ENCODE measurements at regions not wholly inside any gene's neighbourhood (a gene's known extent, or its start where the extent isn't known, plus 50 kb on each side); places are given as distances from the start of the nearest gene placed in this dataset.
A peak's percentile ranks its signal among the peaks of the same experiment; 100 is the strongest.
"Not testable (repeated sequence)": the region's sequence is repeated elsewhere in the genome, so short reads cannot be mapped to it uniquely, and the experiment has no call there.

DNA sequence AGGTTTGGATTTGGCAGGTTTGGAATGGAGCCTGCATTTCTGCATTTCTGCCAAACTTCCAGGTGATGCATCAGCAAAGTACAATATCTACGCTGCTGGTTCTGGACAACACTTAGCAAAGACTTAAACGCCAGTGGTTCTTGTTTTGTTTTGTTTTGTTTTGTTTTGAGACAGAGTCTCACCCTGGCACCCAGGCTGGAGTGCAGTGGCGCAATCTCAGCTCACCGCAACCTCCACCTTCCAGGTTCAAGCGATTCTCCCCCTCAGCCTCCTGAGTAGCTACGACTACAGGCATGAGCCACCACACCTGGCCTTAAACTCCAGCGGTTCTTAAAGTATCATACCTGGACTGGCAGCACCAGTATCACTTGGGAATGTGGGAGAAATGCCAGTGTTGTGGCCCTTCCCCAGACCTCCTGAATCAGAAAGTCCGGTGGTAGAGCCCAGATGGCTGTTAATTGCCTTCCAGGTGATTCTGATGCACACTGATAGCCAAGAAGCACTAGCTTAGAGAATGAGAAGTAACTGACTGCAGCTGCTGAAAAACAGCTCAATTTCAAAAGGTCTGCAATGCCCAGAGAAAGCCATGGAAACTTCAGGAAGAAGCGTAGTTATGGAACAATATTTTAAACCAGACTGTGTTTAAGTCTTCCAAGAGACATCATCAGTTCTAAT lies 114.8 kb upstream of the FOXN3 start:
- DNase-seq, result no peak

DNA sequence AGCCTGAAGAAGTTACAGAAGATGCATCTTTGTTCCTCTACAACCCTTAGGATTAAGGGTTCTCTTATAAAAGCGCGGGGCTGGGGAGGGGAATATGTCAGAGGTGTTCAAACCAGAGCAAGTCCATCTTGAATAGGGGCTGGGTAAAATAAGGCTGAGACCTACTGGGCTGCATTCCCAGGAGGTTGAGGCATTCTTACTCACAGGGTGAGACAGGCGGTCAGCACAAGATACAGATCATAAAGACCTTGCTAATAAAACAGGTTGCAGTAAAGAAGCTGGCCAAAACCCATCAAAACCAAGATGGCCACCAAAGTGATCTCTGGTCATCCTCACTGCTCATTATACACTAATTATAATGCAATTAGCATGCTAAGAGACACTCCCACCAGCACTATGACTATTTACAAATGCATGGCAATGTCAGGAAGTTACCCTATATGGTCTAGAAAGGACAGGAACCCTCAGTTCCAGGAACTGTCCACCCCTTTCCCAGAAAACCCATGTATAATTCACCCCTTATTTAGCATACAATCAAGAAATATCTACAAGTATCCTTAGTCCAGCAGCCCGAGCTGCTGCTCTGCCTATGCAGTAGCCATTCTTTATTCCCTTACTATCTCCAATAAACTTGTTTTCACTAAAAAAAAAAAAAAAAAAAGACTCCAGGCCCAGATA lies 108.1 kb upstream of the FOXN3 start:
- no peak for DNase-seq

DNA sequence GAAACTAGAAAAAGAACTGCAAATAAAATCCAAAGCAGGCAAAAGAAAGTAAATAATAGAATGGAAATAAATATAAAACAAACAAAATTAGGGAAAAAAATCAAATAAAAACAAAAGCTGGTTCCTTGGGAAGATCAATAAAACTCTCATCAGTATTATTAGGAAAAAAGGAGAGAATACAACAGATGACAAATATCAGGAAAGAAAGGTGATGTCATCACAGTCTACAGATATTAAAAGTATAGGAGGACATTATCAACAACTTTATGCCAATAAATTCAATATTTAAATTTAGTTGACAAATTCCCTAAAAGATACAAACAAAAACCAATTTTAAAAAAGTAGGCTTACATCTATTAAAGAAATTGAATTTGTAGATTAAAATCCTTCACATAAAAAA lies 107.4 kb upstream of the FOXN3 start:
- no peak for DNase-seq

DNA sequence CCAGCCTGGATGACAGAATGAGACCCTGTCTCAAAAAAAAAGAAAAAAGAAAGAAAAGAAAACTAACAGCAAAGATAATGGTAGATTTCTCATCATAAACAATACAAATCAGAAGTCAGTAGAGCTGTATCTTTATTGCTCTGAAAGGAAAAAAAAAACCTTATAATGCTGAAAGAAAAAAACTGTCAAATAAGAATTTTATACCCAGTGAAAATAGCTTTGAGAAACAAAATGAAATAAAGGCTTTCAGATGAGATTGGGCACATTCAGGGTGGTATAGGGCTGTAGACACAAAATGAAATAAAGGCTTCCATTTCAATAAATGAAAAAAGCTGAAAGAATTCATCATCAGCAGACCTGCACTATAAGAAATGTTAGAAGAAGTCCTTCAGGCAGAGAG lies 105.0 kb upstream of the FOXN3 start:
- no peak for DNase-seq

DNA sequence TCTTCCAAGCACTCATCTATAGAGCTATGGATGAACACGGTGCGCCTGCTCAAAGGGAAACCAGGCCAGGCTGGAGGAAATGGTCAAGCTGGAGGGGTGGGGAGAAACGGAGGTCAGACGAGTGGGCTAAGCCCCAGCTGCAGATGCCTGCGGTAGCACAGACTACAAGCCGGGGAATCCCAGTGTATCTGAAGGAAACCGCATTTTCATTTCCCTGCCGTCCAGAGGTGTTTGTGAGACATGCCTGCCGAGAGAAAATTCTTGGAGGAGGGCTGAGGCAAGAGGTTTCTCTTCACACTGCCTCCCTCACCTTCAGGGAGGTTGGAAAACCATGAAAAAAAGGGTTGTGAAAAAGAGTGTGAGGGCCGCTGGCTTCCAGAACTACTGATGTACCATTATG lies 102.0 kb upstream of the FOXN3 start:
- no peak for DNase-seq

DNA sequence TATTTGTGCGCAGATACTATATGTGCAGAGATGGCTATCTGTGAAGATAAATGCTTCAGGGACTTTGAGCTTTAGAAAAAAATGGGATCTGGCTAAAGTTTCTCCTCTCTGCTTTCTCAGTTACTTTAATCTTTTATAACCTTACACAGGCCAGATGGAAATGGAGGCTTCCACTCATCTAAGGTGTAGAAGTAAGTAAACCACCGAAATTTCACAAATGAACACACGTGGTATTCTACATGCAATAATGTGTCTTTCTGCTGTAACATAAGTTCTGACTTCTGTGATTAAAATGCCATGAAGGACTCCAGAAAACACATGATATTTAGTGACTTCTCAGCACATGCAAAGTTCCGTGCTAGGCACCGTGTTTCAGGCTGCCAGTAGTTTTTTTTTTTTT lies 99.1 kb upstream of the FOXN3 start:
- DNase-seq, result no peak

DNA sequence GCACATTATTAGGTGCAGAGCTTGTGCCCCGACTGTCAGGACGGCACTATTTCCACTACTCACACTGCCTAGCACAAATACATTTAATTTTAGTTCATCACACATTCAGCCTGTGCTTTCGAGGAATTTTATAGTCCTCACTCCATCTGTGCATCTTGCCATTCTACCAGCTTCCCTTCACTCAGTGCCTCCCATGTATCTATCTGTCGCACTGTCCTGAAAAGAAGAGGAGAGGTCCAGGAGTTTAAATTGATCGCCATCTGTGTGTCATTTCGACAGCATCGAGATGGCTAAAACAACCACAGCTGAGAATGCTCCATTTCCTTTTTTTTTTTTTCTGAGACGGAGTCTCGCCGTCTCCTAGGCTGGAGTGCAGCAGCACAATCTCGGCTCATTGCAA lies 97.6 kb upstream of the FOXN3 start:
- DNase-seq, result no peak

DNA sequence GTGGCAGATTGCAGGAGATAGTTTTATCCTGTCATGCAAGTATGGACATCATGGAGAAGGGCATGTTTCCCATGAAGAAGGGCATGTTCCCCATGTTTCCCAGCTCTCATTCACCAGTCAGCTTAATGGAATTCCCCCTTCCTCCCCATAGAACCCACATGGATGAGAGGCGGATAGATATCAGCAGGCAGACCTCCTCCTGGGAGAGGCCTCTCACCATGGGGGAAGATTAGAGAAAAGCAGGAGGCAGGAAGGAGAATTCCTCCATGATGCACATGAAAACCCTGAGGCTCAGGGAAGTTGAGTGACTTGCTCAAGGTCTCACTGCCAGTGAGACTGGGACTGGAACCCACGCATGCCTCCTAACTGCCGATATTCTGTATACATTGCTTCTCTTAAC lies 92.9 kb upstream of the FOXN3 start:
- DNase-seq, result no peak

DNA sequence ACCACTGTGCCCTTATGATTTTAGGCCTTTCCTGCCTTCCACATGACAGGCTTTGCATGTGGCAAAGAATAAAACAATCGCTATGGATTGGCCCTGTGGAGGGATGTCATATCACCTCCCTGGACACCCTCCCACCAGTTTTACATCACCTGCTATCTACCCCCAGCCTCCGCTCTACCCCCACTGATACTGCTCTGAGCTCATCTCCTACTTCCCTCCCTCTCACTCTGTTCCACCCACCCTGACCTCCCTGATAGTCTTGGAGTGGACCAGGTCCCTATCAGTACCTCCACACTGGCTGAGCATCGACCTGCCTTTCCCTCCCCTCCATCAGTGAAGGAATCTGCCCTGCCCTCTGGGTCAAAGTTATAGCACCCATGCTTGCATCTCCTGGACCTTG lies 91.8 kb upstream of the FOXN3 start:
- no peak for DNase-seq

DNA sequence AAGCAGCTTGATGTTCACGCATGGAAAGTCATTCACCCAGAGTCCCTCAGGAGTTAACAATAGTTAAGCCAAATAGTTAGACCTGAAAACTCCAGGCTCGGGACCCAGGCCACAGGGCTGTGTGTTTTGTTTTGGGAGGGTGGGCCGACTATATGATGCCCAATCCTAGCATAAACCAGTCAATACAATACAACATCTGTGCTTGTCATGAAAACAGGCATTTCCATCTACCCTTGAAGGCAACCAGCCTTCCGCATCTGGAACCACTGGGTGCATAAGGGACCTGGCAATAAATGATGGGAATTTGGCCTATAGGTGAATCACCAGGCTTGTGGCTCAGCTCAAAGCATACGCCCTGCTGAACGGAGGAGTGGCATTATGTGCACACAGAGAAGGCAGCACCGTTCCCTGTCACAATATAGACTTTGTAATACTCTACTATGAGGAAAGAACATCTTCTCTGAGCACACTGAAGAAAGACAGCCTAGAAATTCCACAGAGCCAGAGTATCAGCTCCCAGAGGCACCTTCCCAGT lies 91.0 kb upstream of the FOXN3 start:
- no peak for DNase-seq

DNA sequence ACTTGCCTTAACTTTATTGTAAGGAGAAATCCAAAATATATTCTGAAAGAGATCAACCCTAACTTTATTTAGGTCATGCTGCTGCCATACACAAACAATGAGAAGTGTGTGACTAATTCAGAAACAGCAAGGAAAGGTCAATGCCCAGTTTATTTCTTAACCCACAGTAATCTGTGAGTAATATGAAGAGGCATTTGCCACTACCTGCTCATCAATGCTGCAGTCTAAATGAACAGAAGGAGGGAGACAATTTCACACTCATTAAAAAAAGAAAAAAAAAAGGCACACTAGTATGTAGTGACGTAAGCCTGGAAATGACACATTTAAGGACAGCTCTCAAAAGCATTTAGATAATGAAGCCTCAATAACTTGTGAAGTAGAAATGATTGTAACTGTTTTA lies 90.5 kb upstream of the FOXN3 start:
- DNase-seq, result no peak

DNA sequence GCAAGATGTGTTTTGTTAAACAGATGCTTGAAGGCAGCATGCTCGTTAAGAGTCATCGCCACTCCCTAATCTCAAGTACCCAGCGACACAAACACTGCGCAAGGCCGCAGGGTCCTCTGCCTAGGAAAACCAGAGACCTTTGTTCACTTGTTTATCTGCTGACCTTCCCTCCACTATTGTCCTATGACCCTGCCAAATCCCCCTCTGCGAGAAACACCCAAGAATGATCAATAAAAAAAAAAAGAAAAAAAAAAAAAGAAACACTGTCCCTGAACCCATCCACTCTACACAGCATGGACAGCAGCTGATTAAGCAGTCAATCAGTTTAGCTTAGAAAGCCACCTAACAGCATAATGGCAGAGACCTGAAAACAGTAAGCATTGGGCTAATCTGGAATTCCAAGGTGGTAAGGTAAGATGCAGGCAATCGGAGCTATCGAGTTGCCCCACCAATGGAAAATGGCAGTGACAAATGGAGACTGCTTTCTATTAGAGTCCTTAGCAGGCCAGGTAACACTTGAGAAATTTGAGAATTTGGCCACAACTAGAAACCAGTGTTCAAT lies 89.9 kb upstream of the FOXN3 start:
- DNase-seq, result not testable (repeated sequence)

DNA sequence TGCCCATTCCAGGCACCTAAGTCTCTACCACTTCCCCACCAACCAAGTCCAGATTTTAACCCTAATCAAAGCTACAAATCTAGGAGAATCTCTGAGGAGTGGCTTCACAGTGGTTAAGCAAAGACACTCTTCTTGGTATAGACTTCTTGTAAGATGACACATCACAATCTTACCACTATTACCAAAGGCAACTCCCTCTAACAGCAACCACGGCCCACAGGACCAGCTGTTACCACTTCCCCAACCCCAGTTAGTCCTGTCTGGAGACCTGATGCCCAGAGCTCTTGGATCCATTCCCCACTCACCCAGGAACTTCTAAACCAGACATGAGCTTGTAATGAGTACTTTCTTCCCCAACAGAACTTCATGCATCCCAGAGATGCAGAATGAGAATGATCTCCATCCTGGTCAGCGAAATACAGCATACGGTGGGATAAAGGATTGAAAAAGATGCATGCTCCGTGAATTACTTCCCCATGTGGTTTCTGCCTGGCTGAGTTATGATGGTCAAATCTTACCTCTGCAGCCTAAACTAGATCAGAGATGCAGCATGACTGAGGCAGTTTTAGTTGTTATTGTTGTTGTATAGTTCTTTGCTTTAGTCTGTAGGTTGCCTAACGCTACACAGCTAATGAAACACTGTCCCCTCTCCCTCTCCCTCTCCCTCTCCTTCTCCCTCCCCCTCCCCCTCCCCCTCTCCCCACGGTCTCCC lies 87.7 kb upstream of the FOXN3 start:
- no peak for DNase-seq

DNA sequence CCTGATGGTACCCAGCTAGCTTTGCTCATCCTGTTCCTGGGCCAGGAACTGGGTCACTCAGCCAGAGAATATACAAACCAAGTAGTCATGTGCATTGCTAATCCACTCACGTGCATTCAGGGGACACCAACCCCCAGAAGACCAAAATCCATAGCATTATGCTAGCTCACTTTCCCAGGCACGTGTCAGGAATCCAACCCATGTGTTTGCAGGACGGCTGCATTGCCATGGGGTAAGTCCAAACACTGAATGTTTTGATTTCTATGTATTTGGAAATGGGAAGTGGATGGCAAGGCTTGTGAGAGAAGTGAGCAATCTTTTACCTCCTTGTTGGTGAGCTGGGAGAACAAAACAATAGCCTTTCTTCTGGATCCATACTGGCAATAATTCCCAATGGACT lies 87.1 kb upstream of the FOXN3 start:
- DNase-seq, result no peak

DNA sequence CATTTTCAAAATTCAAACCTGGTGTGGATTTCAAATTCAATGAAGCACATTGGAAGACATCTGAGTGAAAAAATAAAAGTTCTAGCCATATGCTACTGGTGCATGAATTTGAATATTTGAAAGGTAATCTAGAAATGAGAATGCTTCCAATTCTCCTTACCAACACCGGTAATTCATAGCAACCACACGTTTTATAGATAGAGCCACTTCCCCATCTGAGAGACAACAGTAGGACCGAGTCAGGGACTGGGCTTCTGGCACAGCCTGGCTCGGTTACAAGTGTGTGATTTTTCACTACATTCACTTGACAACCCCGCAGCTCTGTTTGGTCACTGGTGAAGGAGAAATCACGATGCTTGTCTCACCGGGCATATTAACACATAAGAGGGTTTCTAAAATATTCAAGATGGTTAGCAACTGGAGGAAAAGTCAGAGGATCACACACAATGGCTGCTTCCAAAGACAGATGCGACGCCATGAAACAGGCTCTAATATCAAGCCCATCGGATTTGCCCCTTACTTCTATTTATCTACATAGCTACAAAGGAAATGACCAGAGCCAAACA lies 86.5 kb upstream of the FOXN3 start:
- no peak for DNase-seq

DNA sequence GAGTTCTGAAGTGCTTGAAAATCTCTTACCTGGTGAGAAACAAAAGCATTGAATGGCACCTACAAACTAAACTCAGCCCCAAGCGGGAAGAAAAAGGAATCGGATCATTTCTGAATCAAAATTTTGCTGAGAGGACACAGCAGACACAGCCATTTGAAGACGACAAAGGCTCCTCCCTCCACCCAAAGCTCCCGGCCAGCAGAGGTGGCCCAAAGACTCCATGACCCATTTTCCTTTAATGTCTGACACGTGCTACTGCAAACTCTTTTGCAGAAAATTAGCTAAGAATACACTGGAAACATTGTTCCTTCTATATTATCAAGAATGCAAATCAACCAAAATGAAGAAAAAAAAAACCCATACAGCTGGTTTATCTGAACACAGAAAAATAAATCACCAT lies 85.9 kb upstream of the FOXN3 start:
- DNase-seq, result no peak

DNA sequence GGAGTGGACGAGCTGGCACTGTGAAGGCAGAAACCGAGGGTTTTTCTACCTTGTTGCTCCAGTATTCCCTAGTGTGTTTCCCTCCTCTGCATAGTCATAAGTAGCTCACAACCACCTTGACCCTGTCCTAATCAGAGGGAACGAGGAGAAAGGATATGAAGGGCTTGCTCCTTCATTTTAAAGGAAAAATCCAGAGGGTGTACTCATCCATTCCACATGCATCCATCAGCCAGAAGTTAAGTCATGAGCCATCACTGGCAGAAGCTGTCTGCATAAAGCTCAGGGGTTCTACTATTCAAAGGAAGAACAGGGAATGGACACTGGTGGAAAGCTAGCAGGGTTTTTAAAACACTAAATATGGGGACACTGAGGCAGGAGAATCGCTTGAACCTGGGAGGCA lies 84.3 kb upstream of the FOXN3 start:
- DNase-seq, result no peak

DNA sequence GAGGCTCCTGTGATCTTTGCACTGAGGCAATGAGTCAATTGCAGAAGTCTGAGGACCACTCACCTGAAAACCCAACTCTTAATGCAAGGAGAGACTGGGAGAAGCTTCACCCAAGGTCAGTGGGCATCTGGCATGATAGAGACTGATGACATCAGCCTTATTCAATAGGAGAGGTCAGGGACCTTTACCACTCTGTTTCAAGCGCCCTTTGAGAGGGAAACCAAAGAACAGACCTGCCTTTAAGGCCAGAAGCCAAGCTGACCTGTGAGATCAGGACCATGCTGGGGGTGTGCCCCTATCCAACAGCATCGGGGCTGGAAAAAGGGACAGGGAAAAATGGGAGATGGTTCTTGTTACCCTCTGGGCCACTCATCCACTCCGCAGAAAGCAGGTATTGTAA lies 83.3 kb upstream of the FOXN3 start:
- DNase-seq, result no peak

DNA sequence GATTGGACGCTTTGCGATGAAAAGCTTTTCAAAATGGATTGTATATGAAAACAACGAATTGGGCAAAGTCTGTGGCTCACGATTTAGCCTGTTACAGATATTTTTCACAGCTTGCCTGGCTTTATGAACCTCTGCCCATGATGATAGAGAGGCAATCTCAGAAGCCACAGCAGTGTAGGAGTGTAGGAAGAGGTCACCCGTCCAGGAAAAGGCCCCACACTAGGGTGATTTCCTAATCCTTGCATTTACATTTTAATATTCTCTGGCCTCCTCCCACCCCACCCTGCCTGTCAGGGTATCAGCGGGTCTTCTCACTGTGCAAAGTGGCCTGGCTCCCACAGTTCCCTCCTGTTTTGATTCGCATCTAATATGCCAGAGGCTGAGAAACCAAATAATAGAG lies 81.8 kb upstream of the FOXN3 start:
- DNase-seq, result no peak

DNA sequence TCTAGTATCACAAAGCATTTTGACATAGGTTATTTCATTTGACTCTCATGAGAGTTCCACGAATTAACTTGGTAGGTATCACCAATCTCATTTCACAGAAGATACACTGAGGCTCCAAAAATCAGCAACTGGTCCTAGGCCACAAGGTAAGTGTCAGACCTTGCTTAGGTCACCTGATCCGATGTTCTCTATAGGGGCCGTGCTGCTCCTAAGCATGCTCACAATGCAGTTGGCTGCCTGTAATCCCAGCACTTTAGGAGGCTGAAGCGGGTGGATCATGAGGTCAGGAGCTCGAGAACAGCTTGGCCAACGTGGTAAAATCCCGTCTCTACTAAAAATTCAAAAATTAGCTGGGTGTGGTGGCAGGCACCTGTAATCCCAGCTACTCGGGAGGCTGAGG lies 78.7 kb upstream of the FOXN3 start:
- DNase-seq, result no peak

DNA sequence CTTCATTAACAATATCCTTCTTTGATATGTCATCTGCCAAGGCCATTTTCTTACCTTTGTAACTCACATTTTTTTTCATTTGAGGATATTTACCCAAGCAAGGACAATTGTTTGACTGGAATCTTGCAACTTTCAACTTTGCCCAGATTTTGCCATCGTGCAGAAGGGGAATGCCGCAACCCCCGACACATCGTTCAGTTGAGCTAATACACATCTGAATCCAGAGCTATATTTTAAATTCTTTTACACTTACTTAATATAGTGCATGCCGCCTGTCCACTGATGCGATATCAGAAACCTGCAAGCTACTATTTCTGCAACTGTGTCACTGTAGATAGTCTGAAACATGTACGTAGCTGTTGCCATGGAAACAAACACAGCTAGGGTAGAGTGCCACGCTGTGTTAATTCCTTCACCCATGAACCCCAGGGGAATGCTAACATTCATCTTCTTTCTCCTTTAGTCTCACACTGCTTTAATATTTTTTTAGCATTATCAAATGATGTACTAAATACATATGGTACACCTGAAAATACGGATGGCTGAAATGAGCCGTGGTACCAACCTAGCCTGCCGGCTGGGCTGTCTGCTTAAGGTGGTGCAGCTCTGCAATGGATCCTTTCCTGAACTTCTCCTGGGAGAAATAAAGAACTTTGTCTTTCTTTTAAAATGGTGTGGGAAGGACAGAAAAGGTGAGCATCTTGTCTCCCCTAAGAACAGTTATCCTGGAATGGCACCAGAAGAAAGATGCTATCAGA lies 77.0 kb upstream of the FOXN3 start:
- DNase-seq, result peak; percentile 86

DNA sequence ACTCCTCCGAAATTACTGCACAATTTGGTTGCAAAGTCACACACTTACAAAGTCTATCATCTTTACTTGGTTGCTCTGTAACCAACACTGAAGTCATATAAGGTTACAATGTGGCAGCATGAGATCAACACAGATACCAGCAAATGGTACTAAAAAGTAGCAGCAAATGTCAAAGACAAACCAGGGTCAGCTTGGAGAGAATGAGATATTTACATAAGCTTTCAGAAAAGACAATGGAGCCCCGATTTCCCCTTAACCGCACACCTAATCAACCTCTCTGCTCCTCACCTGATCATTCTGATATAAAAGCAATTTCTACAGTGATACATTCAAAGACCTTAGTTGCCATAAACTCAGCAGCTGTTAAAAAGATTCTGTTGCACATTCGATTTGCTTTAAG lies 76.4 kb upstream of the FOXN3 start:
- DNase-seq, result no peak

Measured in renal pelvis (tissue), 1 donor.